GM18868 (cell line): ENCODE measurements at regions not wholly inside any gene's neighbourhood (a gene's known extent, or its start where the extent isn't known, plus 50 kb on each side); places are given as distances from the start of the nearest gene placed in this dataset.

Experiments
- ATAC-seq: cut with Tn5 transposase; IDR thresholded peaks from one replicate; pipeline ENCODE4 v1.9.1; 2021; ENCODE audit warnings: mild to moderate bottlenecking, moderate library complexity; ENCODE audit not compliant: unreplicated experiment

DNA sequence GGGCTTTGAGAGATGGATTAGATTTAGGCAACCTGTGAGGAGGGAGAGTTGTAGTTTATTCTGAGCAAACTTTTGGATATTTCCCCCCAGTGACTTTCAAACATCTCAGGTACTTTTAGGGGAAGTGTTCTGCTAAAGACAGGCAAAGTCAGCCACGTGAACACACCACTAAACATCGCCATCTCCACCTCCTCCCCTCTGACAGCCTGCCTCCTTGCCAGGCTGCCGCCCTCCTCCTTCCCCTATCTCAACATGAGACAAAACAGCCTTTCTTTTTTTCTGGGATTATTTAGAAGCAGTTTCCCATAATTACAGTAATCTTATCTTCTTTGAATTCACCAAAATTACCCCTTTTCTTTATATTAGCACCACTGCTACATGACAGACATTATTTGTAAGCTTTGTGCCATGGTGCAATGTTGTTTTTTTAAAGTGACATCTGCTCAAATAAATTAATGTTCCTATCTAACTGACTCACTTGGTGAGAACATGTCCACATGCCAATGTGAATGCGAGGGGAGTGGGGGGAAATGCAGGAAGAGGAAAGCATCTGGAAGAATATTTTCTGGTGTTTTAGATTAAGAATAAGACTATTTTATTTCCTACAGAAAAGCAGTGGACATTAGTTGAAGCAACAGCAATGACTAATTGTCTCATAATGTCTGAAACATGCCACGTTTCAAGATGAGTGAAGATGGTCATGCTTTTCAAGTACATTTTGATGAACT is 147.8 kb upstream of the ATP1B1 start:
- no peak for ATAC-seq

GRCh38 chr1:168959382-168959781 is 147.1 kb upstream of the ATP1B1 start:
- no peak for ATAC-seq

GRCh38 chr1:168960114-168960513 is 146.4 kb upstream of the ATP1B1 start:
- ATAC-seq, result no peak

DNA sequence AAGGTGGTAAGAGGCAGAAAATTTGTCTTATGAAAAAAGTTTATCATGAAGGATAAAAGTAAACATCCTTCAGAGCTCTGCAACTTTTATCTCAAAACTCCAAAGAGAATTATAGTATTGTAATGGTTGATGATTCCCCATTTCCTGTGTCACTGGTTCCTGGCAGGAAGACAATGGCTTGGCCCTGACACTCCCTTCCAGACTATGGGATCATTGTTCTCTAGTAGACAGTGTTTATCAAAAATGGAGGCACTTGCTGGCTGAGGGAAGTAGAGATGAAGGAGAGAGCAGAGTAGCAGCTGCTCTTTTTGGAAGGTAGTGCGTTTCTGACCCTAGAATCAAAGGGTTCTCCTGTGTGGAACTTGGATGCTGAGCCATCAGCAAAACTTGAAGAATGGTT is 145.9 kb upstream of the ATP1B1 start:
- ATAC-seq, result no peak

DNA sequence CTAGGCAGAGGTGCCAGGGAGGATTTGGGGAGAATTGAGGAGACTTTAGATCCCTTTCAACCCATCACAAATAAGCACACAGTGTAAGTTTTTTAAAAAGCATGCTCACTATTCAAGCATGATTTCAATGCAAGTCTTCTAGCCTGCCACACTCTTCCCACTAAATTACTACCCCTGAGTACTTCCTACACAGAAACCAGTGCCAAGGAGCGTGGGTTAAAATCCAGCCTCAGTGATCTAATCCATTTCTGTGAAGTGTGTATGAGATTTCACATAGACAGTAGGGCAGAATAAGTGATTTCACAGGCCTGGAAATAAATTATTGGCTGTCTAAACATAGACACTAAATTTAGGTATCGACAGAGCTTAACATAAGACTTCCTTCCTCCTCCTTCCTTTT is 142.9 kb upstream of the ATP1B1 start:
- no peak for ATAC-seq

DNA sequence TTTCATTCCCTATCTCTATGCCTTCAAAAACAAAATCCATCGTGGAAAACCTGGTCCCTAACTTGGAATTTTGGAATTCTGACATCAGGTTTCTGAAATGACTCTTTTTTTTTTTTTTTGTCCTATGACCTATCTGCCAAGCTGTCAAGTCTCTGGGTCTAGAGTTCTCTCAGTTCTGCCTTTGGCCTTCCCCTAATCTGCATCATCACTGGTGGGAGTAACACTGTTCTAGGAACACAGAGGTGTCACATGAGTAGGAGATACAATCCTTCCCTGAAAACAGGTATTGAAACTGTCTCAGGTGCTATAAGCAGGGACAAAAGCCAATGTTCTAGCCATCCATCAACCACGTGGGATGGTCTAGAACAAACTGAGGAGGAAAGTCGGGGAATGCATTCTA is 142.0 kb upstream of the ATP1B1 start:
- no peak for ATAC-seq

- ATAC-seq, result no peak
Observed at GRCh38 chr1:168966217-168966616, 140.3 kb upstream of the ATP1B1 start.

DNA sequence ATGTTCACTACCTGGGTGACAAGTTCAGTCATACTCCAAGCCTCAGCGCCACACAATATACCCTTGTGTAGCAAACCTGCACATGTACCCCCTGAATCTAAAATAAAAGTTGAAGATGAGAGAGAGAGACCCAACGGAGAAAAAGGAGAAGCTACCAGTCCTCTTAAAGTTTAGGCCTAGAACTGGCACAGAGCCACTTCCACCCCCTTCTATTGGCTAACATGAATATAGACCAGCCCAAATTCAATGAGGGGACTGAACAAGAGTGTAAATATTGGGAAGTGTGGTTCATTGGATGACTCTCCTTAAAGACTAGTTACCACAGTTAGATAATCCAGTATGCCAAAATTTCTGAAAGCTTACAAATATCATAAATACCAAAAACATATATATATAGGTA is 139.9 kb upstream of the ATP1B1 start:
- no peak for ATAC-seq

DNA sequence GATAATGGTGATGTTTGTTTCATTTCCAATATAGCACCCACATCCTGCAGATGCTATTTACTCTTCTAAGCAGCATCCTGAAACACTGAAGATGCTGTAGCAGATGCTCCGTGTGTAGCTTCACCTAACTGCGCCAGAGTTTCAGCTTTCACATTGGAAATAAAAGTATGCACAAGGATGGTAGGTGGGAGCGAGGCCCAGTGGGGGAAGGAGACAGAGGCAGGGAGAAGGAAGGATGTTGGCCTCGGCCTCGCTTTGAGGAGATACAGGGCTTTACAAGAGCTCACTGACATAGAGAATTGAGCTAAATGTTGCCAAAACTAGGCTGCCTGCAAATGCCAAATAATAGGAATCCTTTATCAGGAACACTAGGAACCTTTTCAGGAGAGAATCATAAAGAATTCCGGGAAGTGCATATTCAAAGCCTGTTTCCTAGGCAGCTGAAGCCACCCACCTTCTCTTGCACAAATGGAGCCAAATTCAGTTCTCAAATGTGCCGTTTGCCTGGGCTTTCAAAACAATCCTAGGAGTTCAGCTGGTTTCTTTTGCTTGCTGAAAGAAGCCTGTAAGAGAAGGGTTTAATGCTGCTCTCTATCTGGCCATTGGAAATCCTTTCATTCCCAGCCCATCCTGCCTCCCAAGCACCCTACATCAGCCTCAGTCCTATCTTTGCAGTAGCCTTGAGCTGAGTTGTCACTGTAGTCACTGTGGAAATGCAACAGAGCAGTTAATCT is 135.4 kb upstream of the ATP1B1 start:
- ATAC-seq, result no peak

- no peak for ATAC-seq
Observed at GRCh38 chr1:168972225-168972624, 134.3 kb upstream of the ATP1B1 start.

GRCh38 chr1:168972887-168973286 is 133.6 kb upstream of the ATP1B1 start:
- no peak for ATAC-seq

DNA sequence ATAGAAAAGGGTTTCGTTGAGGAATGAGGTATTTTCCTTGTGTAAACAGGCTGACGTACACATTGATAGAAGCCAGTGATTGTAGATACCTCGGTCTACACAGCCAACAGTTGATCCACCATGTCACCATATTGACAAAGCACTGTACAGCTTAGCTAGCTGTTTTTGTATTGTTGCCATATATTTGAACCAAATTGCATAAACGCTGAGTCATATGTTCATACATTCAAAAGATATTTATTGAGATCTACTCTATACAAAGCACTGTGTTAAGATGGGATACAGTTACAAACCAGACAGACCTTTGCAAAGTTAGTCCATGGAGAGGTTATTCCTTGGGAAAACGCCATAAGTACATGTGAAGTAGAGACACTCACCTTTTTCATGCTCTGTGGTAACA is 132.4 kb upstream of the ATP1B1 start:
- ATAC-seq, result no peak

DNA sequence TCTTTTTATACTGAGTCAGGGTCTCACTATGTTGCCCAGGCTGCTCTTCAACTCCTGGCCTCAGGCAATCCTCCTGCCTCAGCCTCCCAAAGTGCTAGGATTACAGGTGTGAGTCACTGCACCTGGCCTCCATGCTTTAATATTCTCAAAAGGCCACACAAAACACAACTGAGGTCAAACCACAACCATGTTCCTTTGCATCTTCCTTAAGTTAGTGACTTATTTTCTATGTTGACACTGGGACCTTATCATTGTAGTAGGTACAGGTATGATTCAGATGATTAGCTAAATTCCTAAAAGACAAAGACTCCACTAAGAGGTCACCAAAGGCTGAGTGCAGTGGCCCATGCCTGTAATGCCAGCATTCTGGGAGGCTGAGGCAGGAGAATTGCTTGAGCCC is 131.9 kb upstream of the ATP1B1 start:
- ATAC-seq, result no peak

GRCh38 chr1:168976267-168976666 is 130.2 kb upstream of the ATP1B1 start:
- ATAC-seq, result no peak

GRCh38 chr1:168977618-168978017 is 128.9 kb upstream of the ATP1B1 start:
- ATAC-seq, result no peak

DNA sequence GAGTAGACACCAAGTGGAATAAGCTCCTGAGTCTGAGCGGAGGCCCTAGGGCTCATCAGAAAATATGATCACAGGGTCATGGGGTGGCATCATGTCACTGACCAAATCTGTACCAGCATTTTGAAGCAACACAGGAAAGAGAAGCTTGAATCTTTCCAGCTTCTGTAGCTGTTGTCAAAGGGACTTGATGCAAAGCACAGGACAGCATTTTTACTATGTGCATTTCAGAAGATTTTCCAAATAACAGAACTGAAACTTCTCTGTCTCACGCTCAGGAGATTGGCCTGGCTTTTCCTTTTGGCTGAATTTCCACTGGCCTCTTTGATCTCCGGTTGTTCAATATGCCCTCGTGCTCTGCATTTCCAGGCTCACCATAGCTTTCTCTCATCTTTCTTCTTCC is 127.2 kb upstream of the ATP1B1 start:
- no peak for ATAC-seq

DNA sequence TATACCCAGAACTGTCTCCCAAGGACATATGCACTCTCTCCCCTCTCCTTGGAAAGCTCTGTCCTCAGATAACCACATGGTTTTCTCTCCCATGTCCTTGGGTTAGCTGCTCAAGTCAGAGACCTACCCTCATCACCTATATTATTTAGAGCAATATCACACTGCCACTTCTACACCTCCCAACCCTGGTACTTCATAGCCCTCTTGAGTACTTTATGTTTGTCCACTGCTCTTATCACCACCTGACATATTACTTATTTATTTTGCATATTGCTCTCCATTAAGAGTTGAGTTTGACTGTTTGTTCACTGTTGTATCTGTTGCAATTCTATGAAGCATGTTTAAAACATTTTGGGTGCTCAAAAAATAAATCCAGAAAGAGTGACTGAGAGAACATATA is 126.3 kb upstream of the ATP1B1 start:
- no peak for ATAC-seq

DNA sequence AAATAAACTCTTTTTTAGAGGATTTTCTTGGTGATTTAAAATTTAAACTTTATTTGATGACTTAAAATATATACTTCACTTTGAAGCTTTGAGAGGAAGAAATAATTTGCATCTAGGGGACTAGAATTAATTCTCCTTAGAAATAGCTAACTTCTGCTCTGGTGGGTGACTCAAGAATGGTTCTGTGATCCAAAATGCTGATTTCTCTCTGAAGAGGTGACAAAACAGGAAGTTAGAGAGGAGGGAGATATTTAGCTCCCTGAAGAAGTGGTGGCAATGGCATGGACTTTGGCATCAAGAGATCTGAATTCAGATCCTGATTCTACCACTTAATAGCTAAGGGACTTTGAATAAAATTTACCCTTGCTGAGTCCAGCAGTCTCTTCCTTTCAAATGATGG is 125.8 kb upstream of the ATP1B1 start:
- ATAC-seq, result no peak

GRCh38 chr1:168982778-168983177 is 123.7 kb upstream of the ATP1B1 start:
- no peak for ATAC-seq

- ATAC-seq, result no peak
Observed at GRCh38 chr1:168987330-168987729, 119.2 kb upstream of the ATP1B1 start.

- no peak for ATAC-seq
Observed at GRCh38 chr1:168987923-168988322, 118.6 kb upstream of the ATP1B1 start.

DNA sequence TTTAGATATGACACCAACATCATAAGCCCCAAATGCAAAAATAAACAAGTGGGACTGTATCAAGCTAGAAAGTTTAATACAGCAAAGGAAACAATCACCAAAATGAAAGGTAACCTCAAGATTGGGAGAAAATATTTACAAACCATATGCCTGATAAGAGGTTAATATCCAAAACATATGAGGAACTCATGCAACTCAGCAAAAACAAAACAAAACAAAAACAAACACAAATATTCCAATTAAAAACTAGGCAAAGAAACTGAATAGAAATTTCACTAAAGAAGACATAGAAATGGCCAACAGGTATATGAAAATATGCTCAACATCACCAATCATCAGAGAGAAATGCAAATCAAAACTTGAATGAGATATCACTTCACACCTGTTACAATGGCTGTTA is 116.5 kb upstream of the ATP1B1 start:
- no peak for ATAC-seq
